ENCODE measurements at regions not wholly inside any gene's neighbourhood (a gene's known extent, or its start where the extent isn't known, plus 50 kb on each side); places are given as distances from the start of the nearest gene placed in this dataset.

GRCh38 chr9:26477963-26478362 is 414.6 kb downstream of the CAAP1 start:
- peak; percentile 53 for DNase-seq

GRCh38 chr9:26471261-26471660 is 421.3 kb downstream of the CAAP1 start:
- no peak for DNase-seq

GRCh38 chr9:26470284-26470683 is 422.3 kb downstream of the CAAP1 start:
- DNase-seq: no peak

GRCh38 chr9:26463837-26464236 is 428.8 kb downstream of the CAAP1 start:
- no peak for DNase-seq

- no peak for DNase-seq
Observed at GRCh38 chr9:26462751-26463150, 429.9 kb downstream of the CAAP1 start.

- peak; percentile 10 for DNase-seq
Observed at GRCh38 chr9:26462213-26462612, 430.4 kb downstream of the CAAP1 start.

- DNase-seq: no peak
Observed at GRCh38 chr9:26460624-26461023, 432.0 kb downstream of the CAAP1 start.

GRCh38 chr9:26459959-26460358 is 432.6 kb downstream of the CAAP1 start:
- DNase-seq: no peak

GRCh38 chr9:26458054-26458453 is 434.5 kb downstream of the CAAP1 start:
- no peak for DNase-seq

- DNase-seq: no peak
Observed at GRCh38 chr9:26457151-26457550, 435.5 kb downstream of the CAAP1 start.

GRCh38 chr9:26439061-26439624 is 453.5 kb downstream of the CAAP1 start:
- DNase-seq: no peak

- DNase-seq: no peak
Observed at GRCh38 chr9:26437056-26437711, 455.4 kb downstream of the CAAP1 start.

GRCh38 chr9:26426551-26427131 is 466.0 kb downstream of the CAAP1 start:
- DNase-seq: no peak

GRCh38 chr9:26418480-26418879 is 474.1 kb downstream of the CAAP1 start:
- DNase-seq: no peak

- no peak for DNase-seq
Observed at GRCh38 chr9:26415528-26415927, 477.1 kb downstream of the CAAP1 start.

- no peak for DNase-seq
Observed at GRCh38 chr9:26413611-26414010, 479.0 kb downstream of the CAAP1 start.

GRCh38 chr9:26412446-26412845 is 480.2 kb downstream of the CAAP1 start:
- no peak for DNase-seq

GRCh38 chr9:26406676-26407075 is 485.9 kb downstream of the CAAP1 start:
- no peak for DNase-seq

GRCh38 chr9:26399556-26399955 is 493.0 kb downstream of the CAAP1 start:
- no peak for DNase-seq

GRCh38 chr9:26394025-26394424 is 498.6 kb downstream of the CAAP1 start:
- DNase-seq: no peak

GRCh38 chr9:26392639-26393038 is 500.0 kb downstream of the CAAP1 start:
- DNase-seq: no peak

GRCh38 chr9:26391036-26391435 is 501.6 kb downstream of the CAAP1 start:
- no peak for DNase-seq

GRCh38 chr9:26375448-26375847 is 517.2 kb downstream of the CAAP1 start:
- DNase-seq: no peak

GRCh38 chr9:26373616-26374015 is 519.0 kb downstream of the CAAP1 start:
- DNase-seq: no peak

GRCh38 chr9:26371236-26371635 is 521.4 kb downstream of the CAAP1 start:
- DNase-seq: no peak

Data from OCI-M1 (cell line).